ENCODE measurements at regions not wholly inside any gene's neighbourhood (a gene's known extent, or its start where the extent isn't known, plus 50 kb on each side); places are given as distances from the start of the nearest gene placed in this dataset.

DNA sequence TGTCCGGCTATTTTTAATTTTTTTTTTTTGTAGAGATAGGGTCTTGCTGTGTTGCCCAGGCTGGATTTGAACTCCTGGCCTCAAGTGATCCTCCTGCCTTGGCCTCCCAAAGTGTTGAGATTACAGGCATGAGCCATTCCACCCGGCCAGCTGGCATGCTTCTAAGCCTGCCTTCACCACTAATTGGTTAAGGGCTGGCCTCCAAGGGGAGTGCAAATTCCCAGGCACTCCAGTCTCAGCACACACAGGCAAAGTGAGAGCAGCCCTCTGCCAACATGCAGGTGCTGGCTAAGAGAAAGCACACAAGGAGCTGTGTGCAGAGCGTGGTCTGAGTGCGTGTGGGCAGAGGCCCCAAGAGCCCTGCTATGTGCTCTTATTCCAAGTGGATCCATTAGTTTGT lies 149.8 kb upstream of the HS3ST2 start:
- no peaks in the 10 kb centered on the region for H3K27me3 ChIP-seq (ENCODE audit: insufficient read depth, low read depth)
- intact Hi-C loops (cut with micrococcal nuclease; ENCODE audit: unreplicated experiment) = no loop called here

DNA sequence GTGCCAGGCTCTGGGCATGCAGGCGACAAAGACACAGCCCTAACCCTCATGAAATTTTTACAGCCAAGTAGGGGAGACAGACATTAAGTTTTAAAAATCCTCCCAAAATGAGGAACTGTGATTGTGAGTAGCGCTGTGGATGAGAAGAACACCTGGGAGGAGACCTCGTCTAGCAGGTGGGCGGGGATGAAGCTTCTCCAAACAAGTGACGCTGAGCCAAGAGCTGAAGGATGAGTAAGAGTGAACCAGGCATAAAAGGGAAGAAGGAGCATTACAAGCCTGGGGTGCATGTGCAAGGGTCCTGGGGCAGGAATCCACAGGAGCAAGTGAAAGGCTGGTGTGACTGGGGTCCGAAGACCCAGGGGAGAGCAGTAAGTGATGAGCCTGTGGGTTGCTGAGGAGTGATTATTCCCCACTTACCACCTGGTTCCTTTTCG lies 149.4 kb upstream of the HS3ST2 start:
- Histone ChIP-seq H3K9me2 (ENCODE audit: insufficient read depth) (no peaks in the 10 kb centered on the region), H3K27me3 (ENCODE audit: insufficient read depth, low read depth) (no peaks in the 10 kb centered on the region), H3K4me1 (replicated peaks; ENCODE audit: insufficient read depth) (no peaks in the 10 kb centered on the region), H2AFZ (no peak overlapping the region), H3K27ac (no peak overlapping the region), H3K4me3 (no peak overlapping the region), H3K36me3 (ENCODE audit: low read depth) (no peaks in the 10 kb centered on the region), H3K9me3 (ENCODE audit: insufficient read depth, low read depth) (no peaks in the 10 kb centered on the region), H4K20me1 (ENCODE audit: insufficient read depth) (no peaks in the 10 kb centered on the region), H3K79me2 (ENCODE audit: low read depth) (no peaks in the 10 kb centered on the region), H3K4me2 (no peak overlapping the region), H3F3A (ENCODE audit: insufficient read depth, low read depth) (no peaks in the 10 kb centered on the region)
- BruUV-seq (replicated peaks) = no TSS peak
- ChIA-PET CTCF (interaction anchor here (0.6 kb wide), 1 partner anchor 35 kb away, joined by 5 read pairs; no protein-coding TSS in a partner anchor), POLR2A (ENCODE audit: unreplicated experiment) (no interaction called here)
- no peak for TF ChIP-seq EZH2 (IDR thresholded peaks at IDR 0.05; ENCODE audit: low read depth)
- TF ChIP-seq, protein P1, sequence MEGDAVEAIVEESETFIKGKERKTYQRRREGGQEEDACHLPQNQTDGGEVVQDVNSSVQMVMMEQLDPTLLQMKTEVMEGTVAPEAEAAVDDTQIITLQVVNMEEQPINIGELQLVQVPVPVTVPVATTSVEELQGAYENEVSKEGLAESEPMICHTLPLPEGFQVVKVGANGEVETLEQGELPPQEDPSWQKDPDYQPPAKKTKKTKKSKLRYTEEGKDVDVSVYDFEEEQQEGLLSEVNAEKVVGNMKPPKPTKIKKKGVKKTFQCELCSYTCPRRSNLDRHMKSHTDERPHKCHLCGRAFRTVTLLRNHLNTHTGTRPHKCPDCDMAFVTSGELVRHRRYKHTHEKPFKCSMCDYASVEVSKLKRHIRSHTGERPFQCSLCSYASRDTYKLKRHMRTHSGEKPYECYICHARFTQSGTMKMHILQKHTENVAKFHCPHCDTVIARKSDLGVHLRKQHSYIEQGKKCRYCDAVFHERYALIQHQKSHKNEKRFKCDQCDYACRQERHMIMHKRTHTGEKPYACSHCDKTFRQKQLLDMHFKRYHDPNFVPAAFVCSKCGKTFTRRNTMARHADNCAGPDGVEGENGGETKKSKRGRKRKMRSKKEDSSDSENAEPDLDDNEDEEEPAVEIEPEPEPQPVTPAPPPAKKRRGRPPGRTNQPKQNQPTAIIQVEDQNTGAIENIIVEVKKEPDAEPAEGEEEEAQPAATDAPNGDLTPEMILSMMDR (conservative IDR thresholded peaks at IDR 0.05) = no peak
- intact Hi-C loops (cut with micrococcal nuclease; ENCODE audit: unreplicated experiment) = no loop called here
- no peak for DNase-seq

More for the DNA sequence above, 149.8 kb upstream of the HS3ST2 start:
- H3K79me2 ChIP-seq (ENCODE audit: low read depth) = no peaks in the 10 kb centered on the region
- no peaks in the 10 kb centered on the region for H4K20me1 ChIP-seq (ENCODE audit: insufficient read depth)
- H3K4me3 ChIP-seq = no peak overlapping the region
- H3K9me3 ChIP-seq (ENCODE audit: insufficient read depth, low read depth) = no peaks in the 10 kb centered on the region
- H3F3A ChIP-seq (ENCODE audit: insufficient read depth, low read depth) = no peaks in the 10 kb centered on the region
- H2AFZ ChIP-seq = no peak overlapping the region
- H3K9me2 ChIP-seq (ENCODE audit: insufficient read depth) = no peaks in the 10 kb centered on the region
- POLR2A ChIA-PET (ENCODE audit: unreplicated experiment) = no interaction called here
- TF ChIP-seq EZH2 (IDR thresholded peaks at IDR 0.05; ENCODE audit: low read depth) = no peak
- TF ChIP-seq, protein P1 (conservative IDR thresholded peaks at IDR 0.05) = no peak
- H3K4me1 ChIP-seq (replicated peaks; ENCODE audit: insufficient read depth) = no peaks in the 10 kb centered on the region
- H3K27ac ChIP-seq = no peak overlapping the region
- no peak overlapping the region for H3K4me2 ChIP-seq
- BruUV-seq (replicated peaks) = no TSS peak
- CTCF ChIA-PET = interaction anchor here (0.6 kb wide), 1 partner anchor 34 kb away, joined by 5 read pairs; no protein-coding TSS in a partner anchor
- no peaks in the 10 kb centered on the region for H3K36me3 ChIP-seq (ENCODE audit: low read depth)
- no peak for DNase-seq

DNA sequence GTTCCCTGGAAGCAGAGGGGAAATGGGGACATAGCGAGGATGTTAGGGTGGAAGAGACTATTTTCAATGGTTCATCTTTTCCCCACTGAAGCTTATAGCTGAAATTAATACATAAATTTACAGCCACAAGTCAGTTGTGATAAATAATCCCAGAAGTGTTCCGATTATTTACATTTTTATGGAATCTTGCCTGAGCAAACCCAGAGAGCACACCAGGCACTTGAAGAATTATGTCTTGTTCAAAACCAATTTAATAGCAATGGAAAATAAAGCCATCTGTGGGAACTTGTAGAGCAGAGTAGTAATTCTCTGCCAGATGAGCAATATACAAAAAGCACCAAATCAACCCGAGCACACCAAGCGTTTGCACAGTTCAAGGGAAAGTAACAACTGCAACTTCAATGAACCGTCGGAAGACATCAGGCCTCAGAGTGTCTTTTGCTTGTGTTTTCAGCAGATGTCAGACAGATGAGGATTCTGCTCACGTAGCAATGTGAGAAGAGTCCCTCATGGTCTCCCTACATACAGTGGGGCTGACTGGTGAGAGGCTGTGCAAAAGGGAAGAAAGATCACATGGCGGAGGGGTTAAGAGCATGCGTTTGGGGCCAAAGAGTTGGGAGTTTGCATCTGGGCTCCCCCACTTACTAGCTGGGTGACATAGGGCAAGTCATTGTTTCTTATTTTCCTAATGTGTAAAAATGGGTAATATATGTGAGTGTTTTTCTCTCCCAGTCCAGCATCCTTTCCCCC lies 148.7 kb upstream of the HS3ST2 start:
- Histone ChIP-seq H3K9me2 (ENCODE audit: insufficient read depth) (no peaks in the 10 kb centered on the region), H3K27ac (no peak overlapping the region), H3K36me3 (ENCODE audit: low read depth) (no peaks in the 10 kb centered on the region), H2AFZ (no peak overlapping the region), H3K9me3 (ENCODE audit: insufficient read depth, low read depth) (no peaks in the 10 kb centered on the region), H3K4me2 (no peak overlapping the region), H3K79me2 (ENCODE audit: low read depth) (no peaks in the 10 kb centered on the region), H3F3A (ENCODE audit: insufficient read depth, low read depth) (no peaks in the 10 kb centered on the region), H3K4me1 (replicated peaks; ENCODE audit: insufficient read depth) (no peaks in the 10 kb centered on the region), H3K27me3 (ENCODE audit: insufficient read depth, low read depth) (no peaks in the 10 kb centered on the region), H4K20me1 (ENCODE audit: insufficient read depth) (no peaks in the 10 kb centered on the region), H3K4me3 (no peak overlapping the region)
- DNase-seq = no peak
- ChIA-PET CTCF (interaction anchor here (0.6 kb wide), 1 partner anchor 1078 kb away, joined by 17 read pairs; no protein-coding TSS in a partner anchor), POLR2A (ENCODE audit: unreplicated experiment) (no interaction called here)
- no TSS peak for BruUV-seq (replicated peaks)
- TF ChIP-seq, protein P1 (conservative IDR thresholded peaks at IDR 0.05) = no peak
- TF ChIP-seq EZH2 (IDR thresholded peaks at IDR 0.05; ENCODE audit: low read depth) = no peak
- intact Hi-C loops (cut with micrococcal nuclease; ENCODE audit: unreplicated experiment) = no loop called here
